ENCODE measurements at regions not wholly inside any gene's neighbourhood (a gene's known extent, or its start where the extent isn't known, plus 50 kb on each side); places are given as distances from the start of the nearest gene placed in this dataset.
A peak's percentile ranks its signal among the peaks of the same experiment; 100 is the strongest.

- intact Hi-C loops (cut with micrococcal nuclease; ENCODE audit: unreplicated experiment) = no loop called here
- Histone ChIP-seq H3K27me3 (replicated peaks; ENCODE audit: control insufficient read depth, insufficient read depth, low read length) (no peaks in the 10 kb centered on the region), H3K4me3 (ENCODE audit: low read depth, low read length) (no peak overlapping the region), H3K36me3 (ENCODE audit: control insufficient read depth, insufficient read depth, low read length) (no peaks in the 10 kb centered on the region), H3K4me1 (peaks cover 7% of the 10 kb centered on the region; the same call in 1 of the 2 replicates), H3K9me3 (no peaks in the 10 kb centered on the region)
- no peak for DNase-seq
- Mint-ChIP-seq H3K36me3 (ENCODE audit: insufficient read depth, unreplicated experiment) (no peaks in the 10 kb centered on the region), H3K4me1 (ENCODE audit: low read depth, unreplicated experiment) (no peaks in the 10 kb centered on the region), H3K27ac (ENCODE audit: unreplicated experiment) (no peak overlapping the region), H3K27me3 (ENCODE audit: insufficient read depth, unreplicated experiment) (no peaks in the 10 kb centered on the region), H3K4me3 (ENCODE audit: unreplicated experiment) (no peak overlapping the region), H3K9me3 (ENCODE audit: unreplicated experiment) (no peaks in the 10 kb centered on the region)
- POLR2A ChIA-PET = no interaction called here
- no peak for TF ChIP-seq CTCF (IDR thresholded peaks at IDR 0.05; ENCODE audit: insufficient read depth in 1 of 2, low read depth in 1 of 2, low read length in 1 of 2, severe bottlenecking in 1 of 2, unreplicated experiment in 1 of 2)
- no TSS peak for BruUV-seq (replicated peaks)
- CTCF ChIA-PET = no interaction called here
Observed at GRCh38 chr5:74064225-74064624, 438.2 kb downstream of the ARHGEF28 start.

GRCh38 chr5:74063821-74064220, 437.8 kb downstream of the ARHGEF28 start:
- H3K27ac Mint-ChIP-seq (ENCODE audit: unreplicated experiment) = no peak overlapping the region
- DNase-seq = peak in 1 of 2 experiments; percentile 40
- ChIA-PET POLR2A (no interaction called here), CTCF (no interaction called here)
- no peak for TF ChIP-seq CTCF (IDR thresholded peaks at IDR 0.05; ENCODE audit: insufficient read depth in 1 of 2, low read depth in 1 of 2, low read length in 1 of 2, severe bottlenecking in 1 of 2, unreplicated experiment in 1 of 2)
- intact Hi-C loops (cut with micrococcal nuclease; ENCODE audit: unreplicated experiment) = no loop called here
- H3K4me3 Mint-ChIP-seq (ENCODE audit: unreplicated experiment) = no peak overlapping the region
- H3K4me1 Mint-ChIP-seq (ENCODE audit: low read depth, unreplicated experiment) = no peaks in the 10 kb centered on the region
- Histone ChIP-seq H3K4me1 (peaks cover 7% of the 10 kb centered on the region; the same call in 1 of the 2 replicates), H3K36me3 (ENCODE audit: control insufficient read depth, insufficient read depth, low read length) (no peaks in the 10 kb centered on the region), H3K4me3 (ENCODE audit: low read depth, low read length) (no peak overlapping the region), H3K27me3 (replicated peaks; ENCODE audit: control insufficient read depth, insufficient read depth, low read length) (no peaks in the 10 kb centered on the region), H3K9me3 (no peaks in the 10 kb centered on the region)
- H3K27me3 Mint-ChIP-seq (ENCODE audit: insufficient read depth, unreplicated experiment) = no peaks in the 10 kb centered on the region
- no peaks in the 10 kb centered on the region for H3K9me3 Mint-ChIP-seq (ENCODE audit: unreplicated experiment)
- BruUV-seq (replicated peaks) = no TSS peak
- H3K36me3 Mint-ChIP-seq (ENCODE audit: insufficient read depth, unreplicated experiment) = no peaks in the 10 kb centered on the region

GRCh38 chr5:74063346-74063745, 437.4 kb downstream of the ARHGEF28 start:
- ChIA-PET CTCF (no interaction called here), POLR2A (no interaction called here)
- H3K27me3 ChIP-seq (replicated peaks; ENCODE audit: control insufficient read depth, insufficient read depth, low read length) = no peaks in the 10 kb centered on the region
- Mint-ChIP-seq H3K27ac (ENCODE audit: unreplicated experiment) (no peak overlapping the region), H3K27me3 (ENCODE audit: insufficient read depth, unreplicated experiment) (no peaks in the 10 kb centered on the region), H3K9me3 (ENCODE audit: unreplicated experiment) (no peaks in the 10 kb centered on the region), H3K36me3 (ENCODE audit: insufficient read depth, unreplicated experiment) (no peaks in the 10 kb centered on the region), H3K4me3 (ENCODE audit: unreplicated experiment) (no peak overlapping the region), H3K4me1 (ENCODE audit: low read depth, unreplicated experiment) (no peaks in the 10 kb centered on the region)
- BruUV-seq (replicated peaks) = no TSS peak
- peaks cover 7% of the 10 kb centered on the region; the same call in 1 of the 2 replicates for H3K4me1 ChIP-seq
- H3K36me3 ChIP-seq (ENCODE audit: control insufficient read depth, insufficient read depth, low read length) = no peaks in the 10 kb centered on the region
- no peak for DNase-seq
- TF ChIP-seq CTCF (IDR thresholded peaks at IDR 0.05; ENCODE audit: insufficient read depth in 1 of 2, low read depth in 1 of 2, low read length in 1 of 2, severe bottlenecking in 1 of 2, unreplicated experiment in 1 of 2) = no peak
- intact Hi-C loops (cut with micrococcal nuclease; ENCODE audit: unreplicated experiment) = no loop called here
- no peak overlapping the region for H3K4me3 ChIP-seq (ENCODE audit: low read depth, low read length)
- no peaks in the 10 kb centered on the region for H3K9me3 ChIP-seq
